HG03159 (cell line): ENCODE measurements at regions not wholly inside any gene's neighbourhood (a gene's known extent, or its start where the extent isn't known, plus 50 kb on each side); places are given as distances from the start of the nearest gene placed in this dataset.
"Not testable (repeated sequence)": the region's sequence is repeated elsewhere in the genome, so short reads cannot be mapped to it uniquely, and the experiment has no call there.

Experiments used
- ATAC-seq: cut with Tn5 transposase; IDR thresholded peaks from one replicate; pipeline ENCODE4 v1.9.1; 2021; ENCODE audit warnings: mild to moderate bottlenecking, moderate library complexity; ENCODE audit not compliant: unreplicated experiment

DNA sequence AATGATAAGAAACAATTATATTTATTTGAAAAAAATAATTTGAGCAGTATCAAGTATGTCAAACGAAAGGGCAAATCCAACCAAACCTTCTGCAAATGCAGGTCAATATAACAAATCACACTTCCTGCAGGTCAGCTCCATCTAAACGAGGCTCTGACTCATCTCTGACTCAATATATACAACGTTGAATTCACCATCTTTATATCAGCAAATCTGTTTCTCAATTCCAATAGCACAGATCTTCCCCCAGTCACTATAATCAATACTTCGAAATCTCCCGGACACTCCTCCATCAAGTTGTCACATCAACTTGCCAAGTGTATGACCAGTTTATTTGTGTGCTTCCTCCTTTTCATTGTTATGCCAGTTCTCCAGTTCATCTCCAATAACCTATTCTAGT, 388.9 kb downstream of the ZEB2 start:
- no peak for ATAC-seq

DNA sequence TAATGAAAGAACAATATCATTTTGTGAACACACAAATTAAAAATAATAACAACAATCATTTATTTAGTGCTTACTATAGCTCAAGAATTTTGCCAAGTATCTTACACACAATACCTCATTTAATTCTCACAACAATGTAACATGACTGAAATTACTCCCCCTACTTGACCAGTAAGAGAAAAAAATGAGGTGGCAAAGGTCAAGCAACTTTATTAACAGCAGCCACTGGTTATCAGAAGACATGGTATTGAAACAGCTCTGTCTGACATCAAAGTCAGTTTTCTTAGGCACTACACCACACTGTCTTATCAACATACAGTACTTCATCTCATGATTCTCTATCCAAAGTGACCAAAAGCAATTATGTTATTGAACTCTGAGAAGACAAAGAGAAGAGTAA, 389.4 kb downstream of the ZEB2 start:
- no peak for ATAC-seq

DNA sequence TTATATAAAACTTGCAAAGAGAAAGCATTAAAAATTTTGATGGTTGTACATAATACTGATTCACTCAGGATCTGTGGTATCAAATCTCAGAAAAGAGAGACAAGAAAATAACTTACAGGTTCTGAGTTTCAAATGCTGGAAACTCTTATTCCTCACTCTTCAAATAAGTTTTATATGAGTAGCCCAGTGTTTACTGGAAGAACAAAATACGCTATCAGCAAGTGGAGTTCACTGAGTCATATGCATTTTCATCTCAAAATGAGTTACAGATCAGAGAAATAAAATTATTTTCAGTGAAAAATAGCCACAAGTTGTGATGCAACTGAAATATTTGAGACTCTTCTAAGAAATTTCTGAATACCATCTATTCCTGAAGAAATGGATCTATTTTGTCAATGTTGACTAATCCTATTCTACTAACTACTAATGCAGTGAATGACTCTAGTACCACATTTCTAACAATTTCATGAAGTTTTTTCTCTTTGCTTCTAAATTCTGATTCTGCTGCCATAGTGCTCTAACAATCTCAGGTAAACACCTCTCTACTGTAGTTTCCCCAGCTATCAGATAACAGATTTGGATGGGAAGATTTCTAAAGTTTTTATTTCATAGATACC, 391.7 kb downstream of the ZEB2 start:
- ATAC-seq: no peak

DNA sequence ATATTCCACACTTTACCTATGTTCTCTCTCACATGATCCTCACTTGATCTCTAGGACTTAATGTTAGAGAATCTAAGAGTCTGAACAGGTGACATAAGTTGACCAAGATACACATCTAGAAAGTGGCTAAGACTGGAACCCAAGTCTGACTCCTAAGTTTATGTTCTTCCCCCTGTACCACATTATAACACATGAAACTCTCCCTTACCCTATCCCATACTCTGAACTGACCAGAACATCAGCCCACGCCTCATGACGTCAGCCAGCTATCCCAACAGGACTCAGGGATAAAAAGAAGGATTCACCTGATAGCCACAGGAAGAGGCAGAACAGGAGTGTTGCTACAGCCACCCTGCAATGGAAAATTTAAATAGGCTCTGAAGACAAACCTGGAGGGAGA, 392.2 kb downstream of the ZEB2 start:
- ATAC-seq: no peak

DNA sequence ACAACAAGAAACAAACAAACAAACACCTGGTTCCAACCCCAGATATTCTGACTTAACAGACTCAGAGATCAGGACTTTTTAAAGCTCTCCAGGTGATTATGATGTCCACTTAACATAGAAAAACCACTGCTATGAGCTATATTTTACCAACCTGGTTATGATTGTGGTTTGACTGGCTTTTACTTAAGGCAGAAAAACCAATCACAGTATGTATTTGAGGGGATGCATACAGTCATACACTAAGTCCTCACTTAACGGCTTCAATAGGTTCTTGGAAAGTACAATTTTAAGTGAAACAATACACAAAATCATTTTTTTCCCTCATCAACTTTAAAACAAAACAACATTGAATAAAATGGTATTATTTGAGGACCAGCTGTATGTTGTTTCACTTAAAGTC, 393.6 kb downstream of the ZEB2 start:
- no peak for ATAC-seq

DNA sequence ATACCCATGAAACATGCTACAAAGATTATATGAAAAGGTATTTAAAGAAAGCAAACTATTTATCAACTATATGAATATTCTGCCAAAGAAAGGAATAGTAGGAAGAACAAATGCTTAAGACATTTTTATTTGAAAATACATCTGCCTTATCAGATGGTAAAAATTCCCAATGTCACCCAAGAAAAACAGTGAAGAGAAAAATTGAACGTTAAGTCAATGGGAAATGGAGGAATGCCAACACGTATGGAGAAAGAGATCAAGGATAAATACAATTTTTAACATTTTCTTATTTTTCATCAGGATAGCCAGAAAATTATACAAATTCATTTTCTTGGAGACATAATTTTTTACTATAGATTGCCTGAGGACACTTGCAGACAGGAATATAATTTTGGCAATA, 394.2 kb downstream of the ZEB2 start:
- no peak for ATAC-seq

DNA sequence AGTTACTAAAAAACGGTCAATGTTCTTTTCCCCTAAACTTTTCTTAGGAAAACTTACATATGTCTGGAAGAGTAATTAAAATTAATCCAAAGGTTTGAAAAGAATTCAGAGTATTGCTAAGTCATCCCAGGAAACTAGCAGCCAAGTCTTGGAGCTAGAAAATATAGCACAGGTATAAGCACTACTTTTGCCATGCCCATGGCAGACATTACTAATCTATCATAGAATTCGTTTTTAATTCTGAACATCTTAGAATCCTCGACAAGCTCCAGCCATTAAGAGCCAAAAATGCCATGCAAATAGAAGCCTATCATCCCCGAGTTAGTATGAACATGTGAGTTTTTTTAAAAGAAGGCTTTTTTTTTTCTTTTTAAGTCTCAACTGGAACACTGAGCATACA, 395.0 kb downstream of the ZEB2 start:
- no peak for ATAC-seq

DNA sequence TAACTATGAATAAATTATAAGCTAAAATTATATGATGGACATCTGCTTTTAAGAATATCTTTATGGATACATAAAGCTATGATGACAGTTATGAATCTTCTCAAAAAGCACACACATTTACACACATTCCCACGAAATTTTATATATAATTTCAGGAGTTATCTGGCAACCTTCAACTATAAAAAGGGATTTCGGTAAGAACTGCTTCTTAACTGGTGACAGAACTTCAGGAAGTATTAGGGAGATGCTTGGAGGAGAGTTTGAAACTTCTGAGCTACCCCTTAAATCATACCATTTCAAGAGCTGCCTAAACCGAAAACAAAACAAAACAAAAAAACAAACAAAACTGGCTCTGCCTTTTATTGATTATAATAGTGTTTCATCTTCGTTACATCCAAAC, 399.4 kb downstream of the ZEB2 start:
- no peak for ATAC-seq

DNA sequence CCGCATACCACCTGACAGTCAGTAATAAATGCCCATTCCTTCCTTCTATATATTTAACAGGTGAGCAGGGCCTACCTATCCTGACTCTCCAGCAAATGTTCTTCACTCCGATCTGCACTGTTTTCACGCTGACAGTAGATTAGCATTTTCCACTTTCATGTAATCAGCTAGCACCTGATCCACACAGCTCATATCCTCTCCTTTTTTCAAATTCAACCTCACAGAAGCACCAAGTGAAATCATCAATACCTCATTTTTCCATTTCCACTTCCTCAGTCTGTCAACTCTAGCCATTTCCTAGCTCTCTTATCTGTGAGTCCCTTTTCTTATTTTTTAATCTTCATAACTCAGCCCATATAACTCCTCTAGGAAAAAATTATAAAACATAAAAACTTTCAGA, 402.8 kb downstream of the ZEB2 start:
- ATAC-seq: no peak

DNA sequence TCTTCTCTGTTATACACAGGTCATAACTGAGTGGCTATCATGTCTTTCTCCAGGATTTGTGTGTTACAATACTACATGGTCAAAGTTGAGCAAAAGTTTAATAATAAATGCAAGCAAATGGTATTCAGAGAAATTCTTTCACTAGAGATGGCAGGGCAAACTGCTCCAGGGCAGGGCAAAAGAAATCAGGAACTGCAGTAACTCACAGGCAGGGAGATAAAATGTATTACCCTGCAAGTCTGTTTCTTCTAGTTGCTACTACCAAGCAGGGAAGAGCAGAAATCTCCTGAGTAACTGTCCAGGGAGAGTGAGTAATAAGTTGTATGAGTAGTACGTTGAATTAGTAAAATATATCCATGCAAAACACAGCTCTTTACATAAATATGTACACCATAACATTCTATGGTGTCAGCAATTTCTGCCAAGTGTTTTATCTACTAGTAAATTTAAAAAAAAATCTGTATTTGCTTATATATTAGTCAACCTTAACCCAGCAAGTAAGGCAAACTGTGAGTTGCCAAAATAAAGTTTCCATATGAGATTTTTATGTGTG, 404.1 kb downstream of the ZEB2 start:
- no peak for ATAC-seq

DNA sequence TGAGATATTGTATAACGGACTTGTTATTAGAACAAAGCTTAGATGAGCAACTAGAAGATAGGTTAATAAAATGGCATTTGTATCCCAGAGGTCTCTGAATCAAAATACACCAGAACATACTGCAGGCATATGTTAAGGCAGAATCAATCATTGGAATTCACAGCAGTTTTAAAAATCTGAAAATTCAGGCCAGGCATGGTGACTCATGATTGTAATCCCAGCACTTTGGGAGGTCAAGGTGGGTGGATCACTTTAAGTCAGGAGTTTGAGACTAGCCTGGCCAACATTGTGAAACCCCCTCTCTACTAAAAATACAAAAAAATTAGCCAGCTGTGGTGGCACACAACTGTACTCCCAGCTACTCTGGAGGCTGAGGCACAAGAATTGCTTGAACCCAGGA, 405.2 kb downstream of the ZEB2 start:
- no peak for ATAC-seq

DNA sequence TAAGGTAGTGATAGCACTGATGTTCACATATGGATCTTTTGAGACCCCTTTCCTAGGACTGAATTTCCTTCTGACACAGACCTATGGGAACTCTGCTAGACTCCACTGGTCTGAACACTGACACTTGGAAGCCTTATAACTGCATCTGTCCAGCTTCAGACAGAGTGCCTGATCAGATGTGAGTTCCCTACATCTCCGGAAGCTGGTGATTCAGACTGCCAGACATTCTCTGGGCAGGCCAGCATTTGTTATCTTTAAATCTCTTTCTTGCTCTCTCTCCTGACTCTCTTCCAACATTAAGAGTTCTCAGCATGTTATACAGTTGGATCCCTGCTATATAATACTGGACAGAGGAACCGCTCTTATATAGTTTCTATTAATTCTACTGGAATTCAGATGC, 408.5 kb downstream of the ZEB2 start:
- no peak for ATAC-seq

DNA sequence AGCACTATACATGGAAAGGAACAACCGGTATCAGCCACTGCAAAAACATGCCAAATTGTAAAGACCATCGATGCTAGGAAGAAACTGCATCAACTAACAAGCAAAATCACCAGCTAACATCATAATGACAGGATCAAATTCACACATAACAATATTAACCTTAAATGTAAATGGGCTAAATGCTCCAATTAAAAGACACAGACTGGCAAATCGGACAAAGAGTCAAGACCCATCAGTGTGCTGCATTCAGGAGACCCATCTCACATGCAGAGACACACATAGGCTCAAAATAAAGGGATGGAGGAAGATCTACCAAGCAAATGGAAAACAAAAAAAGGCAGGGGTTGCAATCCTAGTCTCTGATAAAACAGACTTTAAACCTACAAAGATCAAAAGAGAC, 413.8 kb downstream of the ZEB2 start:
- not testable (repeated sequence) for ATAC-seq

DNA sequence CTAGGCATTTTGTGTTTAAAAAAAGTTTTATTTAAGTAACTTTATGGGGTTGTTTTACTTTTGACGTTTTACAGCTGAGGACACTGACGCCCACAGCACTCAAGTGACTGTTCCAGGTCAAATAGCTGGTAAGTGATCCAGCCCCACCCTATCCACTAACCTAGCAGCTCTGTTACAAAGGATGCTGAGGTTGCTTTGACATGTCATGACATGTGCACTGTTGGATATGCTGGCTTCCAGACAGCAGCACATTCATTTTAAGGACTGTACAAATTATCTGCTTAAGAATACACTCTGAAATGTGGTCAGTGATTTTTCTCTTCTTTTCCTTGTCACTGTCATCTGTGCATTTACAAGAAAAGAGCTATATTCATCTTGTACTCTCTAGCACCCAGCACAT, 417.5 kb downstream of the ZEB2 start:
- ATAC-seq: no peak

DNA sequence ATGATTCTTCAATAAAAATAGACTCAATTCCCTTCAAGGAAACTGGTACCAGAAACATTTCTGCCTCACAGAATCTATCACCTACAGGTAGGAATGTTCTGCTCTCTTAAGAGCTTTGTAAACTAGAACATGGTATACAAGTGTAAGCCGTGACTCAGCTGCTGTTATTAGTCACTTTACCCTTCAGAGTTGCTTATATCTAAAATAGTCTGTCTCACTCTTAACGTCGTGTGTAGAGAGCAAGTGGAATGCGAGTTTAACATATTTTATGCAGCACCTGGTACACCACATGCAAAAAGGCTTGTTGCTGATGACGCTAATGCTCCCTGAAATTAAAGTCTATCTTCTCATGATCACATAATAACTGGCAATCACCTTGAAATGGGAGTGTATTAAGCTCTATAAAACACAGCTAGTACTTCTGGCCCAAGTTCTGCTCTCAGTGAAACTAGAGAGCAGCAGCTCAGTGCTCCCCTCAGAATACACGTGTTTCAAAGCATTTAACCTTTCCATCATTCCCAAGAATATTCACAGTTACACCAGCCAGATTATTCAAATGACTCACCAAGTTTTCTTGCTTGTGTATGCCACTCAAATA, 420.0 kb downstream of the ZEB2 start:
- ATAC-seq: no peak

DNA sequence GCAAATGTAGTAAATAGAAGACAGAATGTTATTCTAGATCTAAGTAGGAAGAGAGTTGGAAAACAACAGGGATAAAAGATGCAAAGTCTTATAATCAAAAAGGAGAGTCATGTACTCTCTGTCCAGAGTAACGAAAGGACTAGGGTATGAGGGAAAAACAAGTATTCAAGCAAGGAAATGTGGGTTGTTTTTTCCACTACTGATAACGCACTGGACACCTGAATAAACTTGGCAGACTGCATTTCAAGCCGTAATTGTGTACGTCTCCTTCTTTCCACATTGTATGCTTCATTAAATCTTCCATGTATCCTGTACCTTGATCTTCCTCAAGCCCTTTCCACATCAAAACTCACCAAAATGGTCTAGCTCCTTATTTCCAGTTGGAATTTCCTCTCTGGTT, 420.6 kb downstream of the ZEB2 start:
- ATAC-seq: no peak

DNA sequence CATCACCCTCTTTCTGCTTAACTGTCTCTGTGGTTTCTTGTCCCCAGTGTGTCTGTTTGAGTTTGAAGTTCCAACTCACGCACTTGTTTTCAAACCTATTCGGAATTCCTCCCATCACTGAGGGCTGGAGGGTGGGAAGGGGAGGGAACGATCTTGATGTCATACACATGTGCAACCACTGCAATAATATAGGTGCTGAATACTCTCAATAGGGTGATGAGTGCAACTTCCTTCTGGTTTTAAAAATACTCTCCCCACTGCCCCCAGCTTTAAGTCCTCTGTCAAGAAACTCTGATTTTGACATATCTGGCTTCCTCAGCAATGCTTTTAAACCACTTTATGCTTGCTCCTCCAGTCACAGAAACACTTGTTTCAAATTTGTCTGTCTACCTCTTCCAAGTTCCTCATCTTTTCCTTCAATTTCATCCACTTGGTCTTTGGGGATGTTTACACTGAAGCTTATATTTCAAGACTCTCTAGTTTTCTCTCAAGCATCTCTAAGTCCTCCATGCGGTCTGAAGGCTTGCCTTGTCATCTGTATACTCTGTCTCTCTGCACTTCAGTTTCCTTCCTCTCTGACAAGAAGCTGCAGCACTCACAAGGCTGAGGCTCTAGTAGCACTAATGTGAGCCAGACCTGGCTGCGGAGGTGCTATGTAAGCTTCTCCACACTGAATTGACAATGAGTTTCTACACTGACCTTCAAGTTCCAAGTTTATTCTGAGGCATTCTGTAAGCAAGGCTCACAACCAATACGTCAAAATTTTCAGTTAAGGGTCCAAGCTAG, 422.3 kb downstream of the ZEB2 start:
- no peak for ATAC-seq

DNA sequence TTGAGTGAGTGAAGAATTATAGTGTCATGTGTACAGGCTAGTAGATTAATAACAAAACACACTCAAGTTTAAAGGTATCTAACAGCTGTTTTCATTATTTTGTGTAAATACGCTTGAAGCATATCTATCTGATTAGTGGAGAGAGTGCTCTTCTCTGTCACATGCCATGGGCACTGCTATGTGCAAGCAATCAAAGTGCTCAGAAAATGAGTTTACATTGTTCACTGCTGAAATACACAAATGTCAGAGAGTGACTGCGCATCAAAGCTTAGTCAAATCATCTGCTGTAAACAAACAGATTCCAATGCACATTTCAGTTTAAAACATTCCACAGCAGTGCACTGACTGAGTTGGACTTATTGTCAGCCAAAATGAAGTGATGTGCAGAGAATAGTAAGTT, 423.4 kb downstream of the ZEB2 start:
- no peak for ATAC-seq

DNA sequence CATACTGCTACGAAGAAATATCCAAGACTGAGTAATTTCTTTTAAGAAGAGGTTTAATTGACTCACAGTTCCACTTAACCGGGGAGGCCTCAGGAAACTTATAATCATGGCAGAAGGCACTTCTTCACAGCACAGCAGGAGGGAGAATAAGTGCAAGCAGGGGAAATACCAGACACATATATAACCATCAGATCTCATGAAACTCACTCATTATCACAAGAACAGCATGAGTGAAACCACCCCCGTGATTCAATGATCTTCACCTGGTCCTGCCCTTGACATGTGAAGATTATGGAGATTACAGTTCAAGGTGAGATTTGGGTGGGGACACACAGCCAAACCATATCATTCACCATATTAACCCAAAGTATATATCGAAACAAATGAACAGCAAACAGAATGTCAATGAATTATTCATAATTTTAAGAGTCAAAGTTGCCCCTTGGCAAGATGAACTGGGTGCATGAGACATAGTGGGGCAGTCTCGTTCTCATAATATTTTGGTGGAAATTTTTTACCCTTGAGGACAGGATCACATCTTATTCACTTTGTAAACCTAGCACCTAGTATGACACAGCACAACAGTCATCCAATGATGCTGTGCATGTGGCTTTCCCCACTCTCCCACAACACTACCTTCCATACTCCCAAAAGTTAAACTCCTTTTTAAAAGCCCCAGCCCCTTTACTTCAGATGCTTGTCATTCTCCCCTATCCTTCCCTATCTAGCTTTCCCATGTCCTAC, 425.3 kb downstream of the ZEB2 start:
- ATAC-seq: no peak

DNA sequence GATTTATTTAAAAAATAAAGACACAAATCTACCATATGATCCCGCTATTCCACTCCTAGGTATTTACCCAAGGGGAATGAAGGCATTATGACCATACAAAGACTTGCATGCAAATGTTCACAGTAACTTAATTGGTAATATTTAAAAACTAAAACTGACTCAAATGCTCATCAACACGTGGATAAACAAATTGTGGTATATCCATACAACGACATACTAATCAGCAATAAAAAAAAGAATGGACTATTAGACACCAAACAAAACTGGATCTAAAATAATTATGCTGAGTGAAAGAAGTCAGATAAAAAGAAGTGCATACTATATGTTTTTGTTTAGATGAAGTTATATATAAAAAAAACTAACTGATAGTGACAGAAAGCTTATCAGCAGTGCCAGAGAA, 428.3 kb downstream of the ZEB2 start:
- ATAC-seq: no peak

DNA sequence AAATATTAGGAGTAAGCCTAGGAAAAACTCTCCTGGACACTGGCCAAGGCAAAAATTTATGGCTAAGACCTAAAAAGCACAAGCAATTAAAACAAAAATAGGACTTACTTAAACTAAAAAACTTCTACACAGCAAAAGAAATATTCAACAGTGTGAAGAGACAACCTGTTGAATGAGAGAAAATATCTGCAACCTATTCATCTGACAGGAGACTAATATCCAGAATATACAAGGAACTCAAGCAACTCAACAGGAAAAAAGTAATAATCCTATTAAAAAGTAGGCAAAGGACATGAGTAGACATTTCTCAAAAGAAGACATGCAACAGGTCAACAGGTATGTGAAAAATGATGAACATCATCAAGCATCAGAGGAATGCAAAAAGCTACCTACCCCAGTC, 431.1 kb downstream of the ZEB2 start:
- no peak for ATAC-seq

DNA sequence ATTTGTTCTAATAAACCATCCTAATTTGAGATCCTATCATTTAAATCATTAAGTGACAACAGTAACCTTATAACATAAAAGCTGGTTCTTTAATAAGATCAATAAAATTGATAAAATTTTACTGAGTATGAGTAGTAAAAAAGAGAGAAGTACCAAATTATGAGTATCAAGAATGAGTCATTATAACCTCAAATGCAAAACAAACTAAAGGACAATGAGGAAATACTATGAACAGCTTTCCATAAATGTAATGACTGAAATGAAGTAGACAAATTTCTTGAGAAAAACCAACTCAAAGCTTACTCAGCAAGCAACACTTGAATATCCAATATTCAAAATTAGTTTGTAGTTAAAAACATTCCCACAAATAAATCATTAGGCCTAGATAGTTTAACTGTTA, 433.0 kb downstream of the ZEB2 start:
- no peak for ATAC-seq
